Skeletal muscle cell (primary cell): ENCODE measurements at regions not wholly inside any gene's neighbourhood (a gene's known extent, or its start where the extent isn't known, plus 50 kb on each side); places are given as distances from the start of the nearest gene placed in this dataset.

Experiments used
- DNase-seq: peaks from one replicate; pipeline ENCODE4 v3.0.0-alpha.2; 2010; ENCODE audit warnings: low read depth
- H3K4me3 ChIP-seq: 2 replicates; pipeline ENCODE4 v1.5.1; 2011; ENCODE audit warnings: low read depth, mild to moderate bottlenecking, control low read depth, low read length, moderate library complexity

GRCh38 chr9:121550041-121550440 is 50.4 kb upstream of the GGTA1 start:
- no peak overlapping the region for H3K4me3 ChIP-seq
- no peak for DNase-seq

GRCh38 chr9:121550569-121551512 is 51.2 kb upstream of the GGTA1 start:
- H3K4me3 ChIP-seq: peak overlapping the region; percentile 15
- no peak for DNase-seq

GRCh38 chr9:121551985-121552753 is 52.5 kb upstream of the GGTA1 start:
- no peak for DNase-seq
- no peak overlapping the region for H3K4me3 ChIP-seq

- DNase-seq: no peak
- no peak overlapping the region for H3K4me3 ChIP-seq
These were observed 56.4 kb upstream of the GGTA1 start for GRCh38 chr9:121556082-121556481.

GRCh38 chr9:121556580-121556979 is 56.9 kb upstream of the GGTA1 start:
- H3K4me3 ChIP-seq: no peak overlapping the region
- DNase-seq: peak; percentile 95

GRCh38 chr9:121557581-121558447 is 58.2 kb upstream of the GGTA1 start:
- no peak overlapping the region for H3K4me3 ChIP-seq
- DNase-seq: peak; percentile 66

- no peak for DNase-seq
- no peak overlapping the region for H3K4me3 ChIP-seq
These were observed 58.8 kb upstream of the GGTA1 start for GRCh38 chr9:121558473-121558872.

GRCh38 chr9:121559183-121559582 is 59.5 kb upstream of the GGTA1 start:
- H3K4me3 ChIP-seq: no peak overlapping the region
- no peak for DNase-seq

GRCh38 chr9:121560921-121561320 is 61.3 kb upstream of the GGTA1 start:
- no peak overlapping the region for H3K4me3 ChIP-seq
- no peak for DNase-seq

- no peak overlapping the region for H3K4me3 ChIP-seq
- DNase-seq: no peak
These were observed 62.0 kb upstream of the GGTA1 start for GRCh38 chr9:121561385-121562222.

- no peak for DNase-seq
- no peak overlapping the region for H3K4me3 ChIP-seq
These were observed 62.7 kb upstream of the GGTA1 start for GRCh38 chr9:121562301-121562700.

GRCh38 chr9:121563425-121563824 is 63.8 kb upstream of the GGTA1 start:
- DNase-seq: no peak
- no peak overlapping the region for H3K4me3 ChIP-seq

GRCh38 chr9:121563881-121564460 is 64.3 kb upstream of the GGTA1 start:
- H3K4me3 ChIP-seq: no peak overlapping the region
- DNase-seq: no peak

- H3K4me3 ChIP-seq: no peak overlapping the region
- no peak for DNase-seq
These were observed 65.0 kb upstream of the GGTA1 start for GRCh38 chr9:121564504-121565260.

- DNase-seq: no peak
- peak overlapping the region; percentile 25 for H3K4me3 ChIP-seq
These were observed 67.1 kb upstream of the GGTA1 start for GRCh38 chr9:121566481-121567465.

GRCh38 chr9:121567500-121568342 is 68.1 kb upstream of the GGTA1 start:
- no peak for DNase-seq
- peak overlapping the region; percentile 25 for H3K4me3 ChIP-seq
